GM10248 (cell line): ENCODE measurements at regions not wholly inside any gene's neighbourhood (a gene's known extent, or its start where the extent isn't known, plus 50 kb on each side); places are given as distances from the start of the nearest gene placed in this dataset.
"Not testable (repeated sequence)": the region's sequence is repeated elsewhere in the genome, so short reads cannot be mapped to it uniquely, and the experiment has no call there.

Source experiments
- CTCF ChIA-PET: fragments of 300-600 bp; sonication (Branson Sonifier 250); formaldehyde crosslinking; extraction: SDS; loops from one replicate; lab custom pipeline; 2021; ENCODE audit warnings: antibody characterized with exemption; lab: Yijun Ruan, JAX
- POLR2A ChIA-PET: fragments of 350-650 bp; sonication (Branson Sonifier 250); formaldehyde crosslinking; extraction: SDS; loops from one replicate; lab custom pipeline; 2020; ENCODE audit warnings: antibody characterized with exemption; lab: Yijun Ruan, JAX
- DNase-seq: peaks from one replicate; pipeline ENCODE4 v3.0.0; 2012; ENCODE audit errors: extremely low spot score
- CTCF ChIP-seq: IDR thresholded peaks from 2 replicates; pipeline ENCODE4 v1.5.1; 2012; ENCODE audit warnings: mild to moderate bottlenecking, low read depth; ENCODE audit errors: extremely low read depth, missing control alignments, control extremely low read depth

- no peak for TF ChIP-seq CTCF
- DNase-seq: no peak
- ChIA-PET CTCF (no interaction called here), POLR2A (no interaction called here)
Observed at GRCh38 chr1:65629788-65630187, 162.9 kb upstream of the PDE4B start.

GRCh38 chr1:65630855-65631254, 161.8 kb upstream of the PDE4B start:
- DNase-seq: no peak
- CTCF ChIA-PET: no interaction called here
- TF ChIP-seq CTCF: no peak
- POLR2A ChIA-PET: no interaction called here

- DNase-seq: no peak
- ChIA-PET POLR2A (no interaction called here), CTCF (interaction anchor here (1.4 kb wide), 1 partner anchor 14 kb away, joined by 3 read pairs; no protein-coding TSS in a partner anchor)
- TF ChIP-seq CTCF: no peak
Observed at GRCh38 chr1:65632235-65632634, 160.5 kb upstream of the PDE4B start.

- TF ChIP-seq CTCF: no peak
- no peak for DNase-seq
- ChIA-PET CTCF (no interaction called here), POLR2A (no interaction called here)
Observed at GRCh38 chr1:65640046-65640445, 152.6 kb upstream of the PDE4B start.

- CTCF ChIA-PET, DNase-seq, POLR2A ChIA-PET: not testable (repeated sequence)
Observed at GRCh38 chr1:65649185-65649584, 143.5 kb upstream of the PDE4B start.

- ChIA-PET CTCF (interaction anchor here (1.3 kb wide), 1 partner anchor 37 kb away, joined by 4 read pairs; no protein-coding TSS in a partner anchor), POLR2A (no interaction called here)
- no peak for DNase-seq
- no peak for TF ChIP-seq CTCF
Observed at GRCh38 chr1:65650682-65651081, 142.0 kb upstream of the PDE4B start.

GRCh38 chr1:65654526-65654925, 138.2 kb upstream of the PDE4B start:
- POLR2A ChIA-PET, CTCF ChIA-PET, DNase-seq: not testable (repeated sequence)

- CTCF ChIA-PET, DNase-seq: not testable (repeated sequence)
Observed at GRCh38 chr1:65657609-65658008, 135.1 kb upstream of the PDE4B start.

More at GRCh38 chr1:65657609-65658008, 135.1 kb upstream of the PDE4B start:
- POLR2A ChIA-PET: not testable (repeated sequence)
